Keratinocyte (primary cell): ENCODE measurements at regions not wholly inside any gene's neighbourhood (a gene's known extent, or its start where the extent isn't known, plus 50 kb on each side); places are given as distances from the start of the nearest gene placed in this dataset.

Source experiments
- DNase-seq: peaks from one replicate; pipeline ENCODE4 v3.0.0-alpha.2; 2011; ENCODE audit warnings: low read depth, missing footprints, low spot score
- FAIRE-seq: peaks from 2 replicates; lab custom pipeline; 2011; peaks lifted over from hg19 to GRCh38; lab: Jason Lieb, UNC
- H2AFZ ChIP-seq: 2 replicates; pipeline ENCODE4 v1.6.0; 2012; ENCODE audit warnings: low read length, control low read depth, inconsistent platforms; ENCODE audit not compliant: control insufficient read depth
- H3K27ac ChIP-seq: 2 replicates; pipeline ENCODE4 v1.5.1; 2011; ENCODE audit warnings: low read length; ENCODE audit not compliant: control insufficient read depth, insufficient read depth
- H3K27me3 ChIP-seq: 3 replicates; pipeline ENCODE4 v1.6.0; 2011; ENCODE audit warnings: low read length; ENCODE audit not compliant: control insufficient read depth, insufficient read depth; ENCODE audit errors: extremely low read depth
- H3K36me3 ChIP-seq, 2 experiments: 2 replicates in 1 of 2; 3 replicates in 1 of 2; pipeline ENCODE4 v1.5.1; 2011; ENCODE audit warnings: low read length in 2 of 2, mild to moderate bottlenecking in 1 of 2; ENCODE audit not compliant: control insufficient read depth in 2 of 2, insufficient read depth in 2 of 2; ENCODE audit errors: extremely low read depth in 1 of 2
- H3K4me1 ChIP-seq: 3 replicates; pipeline ENCODE4 v1.5.1; 2011; ENCODE audit warnings: low read length; ENCODE audit not compliant: control insufficient read depth, insufficient read depth; ENCODE audit errors: extremely low read depth
- H3K4me2 ChIP-seq: 3 replicates; pipeline ENCODE4 v1.6.0; 2011; ENCODE audit warnings: low read depth, low read length; ENCODE audit not compliant: control insufficient read depth, insufficient read depth; ENCODE audit errors: extremely low read depth
- H3K4me3 ChIP-seq, 3 experiments: fragments of 200-600 bp in 1 of 3; sonication (generic) in 1 of 3; 2 replicates in 2 of 3; 3 replicates in 1 of 3; pipeline ENCODE4 v1.5.1; 2011 to 2016; ENCODE audit warnings: low read length in 3 of 3, mild to moderate bottlenecking in 3 of 3, control low read depth in 2 of 3, inconsistent platforms in 1 of 3, low read depth in 1 of 3, mixed read lengths in 1 of 3, mixed run types in 1 of 3, moderate library complexity in 1 of 3; ENCODE audit not compliant: control insufficient read depth in 2 of 3, insufficient read depth in 2 of 3; ENCODE audit errors: extremely low read depth in 1 of 3
- H3K79me2 ChIP-seq: 2 replicates; pipeline ENCODE4 v1.6.0; 2012; ENCODE audit warnings: low read length; ENCODE audit not compliant: control insufficient read depth, insufficient read depth
- H3K9ac ChIP-seq: 3 replicates; pipeline ENCODE4 v1.6.0; 2011; ENCODE audit warnings: low read length; ENCODE audit not compliant: control insufficient read depth, insufficient read depth; ENCODE audit errors: extremely low read depth
- H3K9me1 ChIP-seq: 3 replicates; pipeline ENCODE4 v1.6.0; 2011; ENCODE audit warnings: low read length; ENCODE audit not compliant: control insufficient read depth, insufficient read depth; ENCODE audit errors: extremely low read depth
- H3K9me3 ChIP-seq: 2 replicates; pipeline ENCODE4 v1.5.1; 2012; ENCODE audit warnings: low read depth, low read length; ENCODE audit not compliant: control insufficient read depth
- H4K20me1 ChIP-seq: 3 replicates; pipeline ENCODE4 v1.6.0; 2011; ENCODE audit warnings: low read length; ENCODE audit not compliant: control insufficient read depth, insufficient read depth; ENCODE audit errors: extremely low read depth
- EZH2 ChIP-seq: IDR thresholded peaks from one replicate; pipeline ENCODE4 v1.6.1; 2012; ENCODE audit warnings: inconsistent platforms, mild to moderate bottlenecking, low read length, moderate library complexity
- dilution Hi-C: fragments of 300-500 bp; cut with MboI; formaldehyde crosslinking; loops from one replicate; pipeline ENCODE4 v1.7.0; 2020; ENCODE audit warnings: low sequenced_read_pairs; ENCODE audit not compliant: extremely low pct_ligation_motif_present
- TF ChIP-seq, protein P1 (sequence below), 3 experiments: IDR thresholded peaks in 1 of 3; conservative IDR thresholded peaks in 1 of 3; optimal IDR thresholded peaks in 1 of 3; 2 replicates in 2 of 3; 3 replicates in 1 of 3; pipeline versions ENCODE3 to v1.5.1; 2011; ENCODE audit warnings: low read length in 3 of 3, mild to moderate bottlenecking in 3 of 3, moderate library complexity in 2 of 3, control low read depth in 1 of 3, inconsistent platforms in 1 of 3; ENCODE audit not compliant: insufficient read depth in 2 of 3; ENCODE audit errors: extremely low read depth in 1 of 3

DNA sequence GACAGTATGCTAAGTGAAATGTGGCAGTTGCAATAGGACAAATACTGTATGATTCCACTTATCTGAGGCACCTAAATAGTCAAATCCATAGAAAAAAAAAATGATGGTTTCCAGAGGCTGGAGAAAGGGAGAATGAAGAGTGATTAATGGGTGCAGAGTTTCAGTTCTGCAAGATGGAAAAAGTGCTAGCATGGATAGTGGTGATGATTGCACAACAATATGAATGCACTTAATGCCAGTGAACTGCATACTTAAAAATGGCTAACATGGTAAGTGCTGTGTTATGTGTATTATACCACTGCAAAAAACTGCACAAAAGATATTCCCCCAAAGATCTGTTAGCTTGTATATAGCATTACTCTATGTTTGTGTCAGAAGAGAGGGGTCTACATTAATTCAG lies 185.4 kb downstream of the INHBB start:
- dilution Hi-C loops: no loop called here
- DNase-seq (no peak), FAIRE-seq (no peak)
- H3K9ac ChIP-seq: no peak overlapping the region
- H3K4me3 ChIP-seq: no peak overlapping the region
- no peaks in the 10 kb centered on the region for H3K4me1 ChIP-seq
- H3K27me3 ChIP-seq: peaks cover 25% of the 10 kb centered on the region
- no peak overlapping the region for H3K27ac ChIP-seq
- TF ChIP-seq, protein P1, sequence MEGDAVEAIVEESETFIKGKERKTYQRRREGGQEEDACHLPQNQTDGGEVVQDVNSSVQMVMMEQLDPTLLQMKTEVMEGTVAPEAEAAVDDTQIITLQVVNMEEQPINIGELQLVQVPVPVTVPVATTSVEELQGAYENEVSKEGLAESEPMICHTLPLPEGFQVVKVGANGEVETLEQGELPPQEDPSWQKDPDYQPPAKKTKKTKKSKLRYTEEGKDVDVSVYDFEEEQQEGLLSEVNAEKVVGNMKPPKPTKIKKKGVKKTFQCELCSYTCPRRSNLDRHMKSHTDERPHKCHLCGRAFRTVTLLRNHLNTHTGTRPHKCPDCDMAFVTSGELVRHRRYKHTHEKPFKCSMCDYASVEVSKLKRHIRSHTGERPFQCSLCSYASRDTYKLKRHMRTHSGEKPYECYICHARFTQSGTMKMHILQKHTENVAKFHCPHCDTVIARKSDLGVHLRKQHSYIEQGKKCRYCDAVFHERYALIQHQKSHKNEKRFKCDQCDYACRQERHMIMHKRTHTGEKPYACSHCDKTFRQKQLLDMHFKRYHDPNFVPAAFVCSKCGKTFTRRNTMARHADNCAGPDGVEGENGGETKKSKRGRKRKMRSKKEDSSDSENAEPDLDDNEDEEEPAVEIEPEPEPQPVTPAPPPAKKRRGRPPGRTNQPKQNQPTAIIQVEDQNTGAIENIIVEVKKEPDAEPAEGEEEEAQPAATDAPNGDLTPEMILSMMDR (optimal IDR thresholded peaks at IDR 0.05 in 1 of 3, IDR thresholded peaks at IDR 0.05 in 1 of 3, conservative IDR thresholded peaks at IDR 0.05 in 1 of 3; ENCODE audit: extremely low read depth in 1 of 3, insufficient read depth in 2 of 3, low read length in 3 of 3): no peak
- TF ChIP-seq EZH2: no peak
- H2AFZ ChIP-seq: no peak overlapping the region
- H3K4me2 ChIP-seq: no peak overlapping the region
- H3K79me2 ChIP-seq: no peaks in the 10 kb centered on the region
- H3K36me3 ChIP-seq: no peaks in the 10 kb centered on the region
- H3K9me3 ChIP-seq: no peaks in the 10 kb centered on the region
- H4K20me1 ChIP-seq: no peaks in the 10 kb centered on the region
- H3K9me1 ChIP-seq: no peaks in the 10 kb centered on the region

DNA sequence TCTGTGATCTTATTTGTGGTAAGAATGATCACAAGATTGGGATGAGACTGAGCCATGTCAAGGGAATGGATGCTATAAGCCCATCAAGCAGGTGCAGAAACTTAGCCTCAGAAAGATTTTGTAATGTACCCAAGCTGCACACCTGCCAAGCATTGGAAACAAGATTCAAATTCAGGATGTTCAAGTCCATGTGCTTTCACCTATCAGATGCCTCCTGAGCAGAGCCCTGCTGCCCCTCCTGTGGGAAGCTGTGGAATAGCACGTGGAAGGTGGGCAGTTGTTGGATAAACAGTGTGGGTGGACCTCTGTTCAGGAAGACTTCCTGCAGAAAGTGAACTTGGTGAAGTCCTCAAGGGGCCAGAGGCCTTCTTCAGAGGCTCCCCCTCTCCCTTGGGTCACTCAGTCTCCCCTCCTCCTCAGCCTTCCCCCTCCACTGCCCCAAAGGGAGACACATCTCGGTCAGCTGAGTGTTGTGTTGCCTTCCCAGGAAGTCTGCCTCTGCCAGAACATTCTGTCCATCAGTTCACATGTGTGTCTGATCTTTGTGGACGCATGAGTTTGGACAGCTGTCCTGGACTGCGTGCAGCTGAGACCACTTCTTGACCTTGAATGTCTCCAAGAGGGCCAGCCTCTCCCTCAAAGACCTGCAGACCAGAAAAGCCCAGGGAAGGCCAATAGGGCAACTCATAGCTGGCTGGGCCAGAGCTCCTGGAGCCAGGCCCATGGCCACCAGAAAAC lies 186.1 kb downstream of the INHBB start:
- H3K27me3 ChIP-seq: peaks cover 21% of the 10 kb centered on the region
- no peak overlapping the region for H3K9ac ChIP-seq
- H3K27ac ChIP-seq: no peak overlapping the region
- FAIRE-seq (no peak), DNase-seq (no peak)
- dilution Hi-C loops: no loop called here
- no peaks in the 10 kb centered on the region for H4K20me1 ChIP-seq
- H3K4me1 ChIP-seq: no peaks in the 10 kb centered on the region
- TF ChIP-seq, protein P1 (optimal IDR thresholded peaks at IDR 0.05 in 1 of 3, IDR thresholded peaks at IDR 0.05 in 1 of 3, conservative IDR thresholded peaks at IDR 0.05 in 1 of 3; ENCODE audit: extremely low read depth in 1 of 3, insufficient read depth in 2 of 3, low read length in 3 of 3): no peak
- TF ChIP-seq EZH2: no peak
- no peak overlapping the region for H2AFZ ChIP-seq
- H3K9me3 ChIP-seq: no peaks in the 10 kb centered on the region
- H3K36me3 ChIP-seq: no peaks in the 10 kb centered on the region
- H3K9me1 ChIP-seq: no peaks in the 10 kb centered on the region
- H3K4me2 ChIP-seq: no peak overlapping the region
- no peaks in the 10 kb centered on the region for H3K79me2 ChIP-seq
- H3K4me3 ChIP-seq: no peak overlapping the region
